RWPE2 (cell line): ENCODE measurements at regions not wholly inside any gene's neighbourhood (a gene's known extent, or its start where the extent isn't known, plus 50 kb on each side); places are given as distances from the start of the nearest gene placed in this dataset.

ENCODE experiments used
- ATAC-seq: fragments of 200-7000 bp; cut with Tn5 transposase; 3 replicates; pipeline ENCODE4 v1.9.1; 2021; ENCODE audit warnings: low read depth
- DNase-seq: peaks from one replicate; pipeline ENCODE4 v3.0.0-alpha.2; 2020; ENCODE audit warnings: low spot score
- H3K27ac ChIP-seq: fragments of 450-650 bp; 2 replicates; pipeline ENCODE4 v1.5.1; 2017; ENCODE audit warnings: mild to moderate bottlenecking; ENCODE audit not compliant: poor library complexity, severe bottlenecking
- H3K27me3 ChIP-seq: fragments of 250-450 bp; sonication (Bioruptor Pico); 2 replicates; pipeline ENCODE4 v1.5.1; 2021; ENCODE audit warnings: mild to moderate bottlenecking, moderate library complexity; ENCODE audit not compliant: insufficient read depth, poor library complexity, severe bottlenecking
- H3K36me3 ChIP-seq: fragments of 250-450 bp; sonication (Bioruptor Pico); 2 replicates; pipeline ENCODE4 v1.5.1; 2020; ENCODE audit warnings: low read depth, mild to moderate bottlenecking, moderate library complexity
- H3K4me1 ChIP-seq: fragments of 250-450 bp; sonication (Bioruptor Pico); 2 replicates; pipeline ENCODE4 v1.5.1; 2021; ENCODE audit warnings: mild to moderate bottlenecking, moderate library complexity; ENCODE audit not compliant: insufficient read depth, poor library complexity, severe bottlenecking
- H3K4me3 ChIP-seq: fragments of 250-450 bp; sonication (Bioruptor Pico); 2 replicates; pipeline ENCODE4 v1.5.1; 2021; ENCODE audit warnings: mild to moderate bottlenecking, moderate library complexity; ENCODE audit not compliant: severe bottlenecking
- H3K9me3 ChIP-seq: fragments of 250-450 bp; sonication (Bioruptor Pico); 2 replicates; pipeline ENCODE4 v1.5.1; 2021; ENCODE audit warnings: mild to moderate bottlenecking, moderate library complexity; ENCODE audit not compliant: severe bottlenecking
- TF ChIP-seq, protein P1 (sequence below): fragments of 450-650 bp; IDR thresholded peaks from one replicate; pipeline ENCODE4 v1.5.1; 2017; ENCODE audit warnings: mild to moderate bottlenecking, moderate library complexity; ENCODE audit not compliant: poor library complexity, severe bottlenecking

DNA sequence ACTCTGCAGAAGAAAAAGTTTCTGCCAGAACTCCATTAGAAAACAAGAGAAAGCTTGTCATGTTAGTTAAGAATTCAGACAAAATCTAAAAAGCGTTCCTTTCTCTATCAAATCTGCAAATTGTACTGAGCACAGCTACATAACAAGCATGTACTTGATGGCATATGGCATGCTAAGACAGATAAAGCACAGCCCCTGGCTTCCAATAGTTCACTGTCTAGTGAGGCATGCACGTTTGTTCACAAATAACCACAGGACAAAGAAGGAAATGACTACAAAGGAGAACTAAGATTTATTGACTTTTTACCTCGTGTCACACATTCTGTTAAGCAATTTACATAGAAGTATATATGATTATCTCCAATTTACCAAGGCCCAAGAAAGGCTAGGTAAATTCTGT lies 518.2 kb upstream of the TLE4 start:
- Histone ChIP-seq H3K36me3 (no peaks in the 10 kb centered on the region), H3K27ac (no peak overlapping the region), H3K4me1 (no peaks in the 10 kb centered on the region), H3K4me3 (no peak overlapping the region), H3K9me3 (no peaks in the 10 kb centered on the region), H3K27me3 (no peaks in the 10 kb centered on the region)
- TF ChIP-seq, protein P1, sequence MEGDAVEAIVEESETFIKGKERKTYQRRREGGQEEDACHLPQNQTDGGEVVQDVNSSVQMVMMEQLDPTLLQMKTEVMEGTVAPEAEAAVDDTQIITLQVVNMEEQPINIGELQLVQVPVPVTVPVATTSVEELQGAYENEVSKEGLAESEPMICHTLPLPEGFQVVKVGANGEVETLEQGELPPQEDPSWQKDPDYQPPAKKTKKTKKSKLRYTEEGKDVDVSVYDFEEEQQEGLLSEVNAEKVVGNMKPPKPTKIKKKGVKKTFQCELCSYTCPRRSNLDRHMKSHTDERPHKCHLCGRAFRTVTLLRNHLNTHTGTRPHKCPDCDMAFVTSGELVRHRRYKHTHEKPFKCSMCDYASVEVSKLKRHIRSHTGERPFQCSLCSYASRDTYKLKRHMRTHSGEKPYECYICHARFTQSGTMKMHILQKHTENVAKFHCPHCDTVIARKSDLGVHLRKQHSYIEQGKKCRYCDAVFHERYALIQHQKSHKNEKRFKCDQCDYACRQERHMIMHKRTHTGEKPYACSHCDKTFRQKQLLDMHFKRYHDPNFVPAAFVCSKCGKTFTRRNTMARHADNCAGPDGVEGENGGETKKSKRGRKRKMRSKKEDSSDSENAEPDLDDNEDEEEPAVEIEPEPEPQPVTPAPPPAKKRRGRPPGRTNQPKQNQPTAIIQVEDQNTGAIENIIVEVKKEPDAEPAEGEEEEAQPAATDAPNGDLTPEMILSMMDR = no peak
- DNase-seq (no peak), ATAC-seq (0 out of 3 replicates have a peak, but pooled peaks have one; percentile 42)

DNA sequence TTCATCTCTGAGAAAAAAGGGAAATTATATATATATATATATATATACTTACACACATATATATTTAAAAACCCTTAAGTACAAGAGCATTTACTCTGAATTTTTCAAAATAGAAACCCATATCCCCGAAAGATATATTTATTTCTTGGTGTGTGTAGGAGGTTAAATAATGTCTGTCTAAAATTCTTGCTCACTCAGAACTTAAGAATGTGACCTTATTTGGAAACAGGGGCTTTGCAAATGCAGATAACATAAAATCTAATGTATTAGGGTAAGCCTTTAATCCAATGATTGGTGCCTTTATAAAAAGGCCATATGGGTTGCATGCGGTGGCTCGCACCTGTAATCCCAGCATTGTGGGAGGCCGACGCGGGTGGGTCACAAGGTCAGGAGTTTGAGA lies 517.3 kb upstream of the TLE4 start:
- ATAC-seq (no peak), DNase-seq (no peak)
- Histone ChIP-seq H3K4me3 (no peak overlapping the region), H3K36me3 (no peaks in the 10 kb centered on the region), H3K27me3 (no peaks in the 10 kb centered on the region), H3K4me1 (no peaks in the 10 kb centered on the region), H3K27ac (no peak overlapping the region), H3K9me3 (no peaks in the 10 kb centered on the region)
- TF ChIP-seq, protein P1 = no peak

DNA sequence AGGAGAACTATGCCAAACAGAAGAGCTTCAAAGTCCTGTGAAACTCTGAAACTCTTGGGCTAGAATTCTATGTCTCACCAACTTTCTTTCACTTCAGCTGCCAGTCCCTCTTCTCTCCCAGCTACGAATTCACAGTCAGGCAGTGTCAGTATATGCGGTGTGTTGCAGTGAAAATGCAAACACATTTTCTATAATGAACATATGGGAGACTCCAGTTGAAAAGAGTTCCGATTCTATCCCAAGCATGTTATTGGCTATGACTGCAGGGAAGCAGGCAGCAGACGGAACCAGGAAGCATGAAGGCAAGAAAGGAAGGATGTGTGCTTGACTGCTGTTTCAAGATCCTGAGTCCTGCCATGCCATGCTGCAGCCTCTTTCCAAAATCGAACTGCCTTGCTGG lies 515.7 kb upstream of the TLE4 start:
- H3K36me3 ChIP-seq = no peaks in the 10 kb centered on the region
- no peak for ATAC-seq
- H3K4me1 ChIP-seq = no peaks in the 10 kb centered on the region
- no peak overlapping the region for H3K4me3 ChIP-seq
- no peaks in the 10 kb centered on the region for H3K27me3 ChIP-seq
- H3K27ac ChIP-seq = no peak overlapping the region
- no peaks in the 10 kb centered on the region for H3K9me3 ChIP-seq
- TF ChIP-seq, protein P1 = no peak
- no peak for DNase-seq

DNA sequence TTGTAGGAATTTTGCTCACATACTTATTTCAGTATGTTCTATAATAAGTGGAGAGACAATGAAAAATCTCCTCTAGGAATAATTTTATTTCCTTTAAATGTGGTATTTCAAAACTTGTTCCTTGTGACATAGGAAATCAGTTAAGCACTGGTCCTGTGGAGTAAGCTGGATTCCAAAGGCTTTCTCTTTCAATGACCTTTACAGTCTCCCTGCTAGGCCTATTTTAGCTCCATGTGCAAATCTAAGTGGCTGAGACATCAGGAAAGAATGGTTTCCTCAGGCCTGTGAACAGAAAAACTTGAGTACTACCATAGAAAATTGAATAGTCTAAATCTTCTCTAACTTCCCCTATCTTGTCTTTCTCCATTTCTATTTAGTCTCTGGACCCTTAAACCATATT lies 514.2 kb upstream of the TLE4 start:
- H3K4me1 ChIP-seq = no peaks in the 10 kb centered on the region
- H3K4me3 ChIP-seq = no peak overlapping the region
- H3K27me3 ChIP-seq = no peaks in the 10 kb centered on the region
- no peak overlapping the region for H3K27ac ChIP-seq
- H3K36me3 ChIP-seq = no peaks in the 10 kb centered on the region
- DNase-seq = no peak
- H3K9me3 ChIP-seq = no peaks in the 10 kb centered on the region
- TF ChIP-seq, protein P1 = no peak
- ATAC-seq = no peak

DNA sequence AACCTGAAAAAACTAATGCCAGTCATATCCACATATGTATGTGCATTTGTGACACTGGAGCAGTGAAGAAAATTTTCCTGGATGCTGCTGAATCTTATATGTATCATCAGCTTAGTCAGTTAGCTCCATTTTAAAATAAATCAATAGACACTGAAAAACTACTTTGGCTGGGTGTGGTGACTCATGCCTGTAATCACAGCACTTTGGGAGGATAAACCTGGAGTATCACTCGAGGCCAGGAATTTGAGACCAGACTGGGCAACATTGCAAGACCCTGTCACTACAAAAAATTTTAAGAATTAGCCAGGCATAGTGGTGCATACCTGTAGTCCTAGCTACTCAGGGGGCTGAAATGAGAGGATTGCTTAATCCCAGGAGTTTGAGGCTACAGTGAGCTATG lies 511.0 kb upstream of the TLE4 start:
- Histone ChIP-seq H3K27ac (no peak overlapping the region), H3K4me1 (no peaks in the 10 kb centered on the region), H3K36me3 (no peaks in the 10 kb centered on the region), H3K4me3 (no peak overlapping the region), H3K27me3 (no peaks in the 10 kb centered on the region), H3K9me3 (no peaks in the 10 kb centered on the region)
- TF ChIP-seq, protein P1 = no peak
- DNase-seq (no peak), ATAC-seq (no peak; the same call in 2 of the 3 replicates)
